Skin of body (tissue), 1 donor: ENCODE measurements at regions not wholly inside any gene's neighbourhood (a gene's known extent, or its start where the extent isn't known, plus 50 kb on each side); places are given as distances from the start of the nearest gene placed in this dataset.

ENCODE experiments used
- DNase-seq: peaks from one replicate; lab custom pipeline; 2025; lab: John Stamatoyannopoulos, UW

DNA sequence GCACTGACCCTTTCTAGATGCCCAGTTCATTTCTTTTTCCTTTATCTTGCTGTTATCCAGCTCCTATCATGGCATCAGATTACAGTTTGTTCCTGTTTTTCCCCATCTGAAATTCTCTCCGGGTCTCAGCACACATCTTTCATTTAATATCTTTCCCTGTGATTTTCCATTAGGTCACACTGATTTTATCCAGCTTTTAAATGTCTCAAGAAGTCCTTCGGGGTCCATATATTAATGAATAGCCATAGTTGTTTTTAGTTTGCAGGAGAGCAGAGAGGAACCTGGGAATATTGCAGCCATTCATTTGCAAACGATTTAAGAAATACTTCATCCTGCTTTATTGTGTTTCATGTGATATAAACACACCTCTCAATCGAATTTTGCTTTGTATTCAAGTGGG is 374.2 kb downstream of the TDRD15 start:
- peak; percentile 1 for DNase-seq

DNA sequence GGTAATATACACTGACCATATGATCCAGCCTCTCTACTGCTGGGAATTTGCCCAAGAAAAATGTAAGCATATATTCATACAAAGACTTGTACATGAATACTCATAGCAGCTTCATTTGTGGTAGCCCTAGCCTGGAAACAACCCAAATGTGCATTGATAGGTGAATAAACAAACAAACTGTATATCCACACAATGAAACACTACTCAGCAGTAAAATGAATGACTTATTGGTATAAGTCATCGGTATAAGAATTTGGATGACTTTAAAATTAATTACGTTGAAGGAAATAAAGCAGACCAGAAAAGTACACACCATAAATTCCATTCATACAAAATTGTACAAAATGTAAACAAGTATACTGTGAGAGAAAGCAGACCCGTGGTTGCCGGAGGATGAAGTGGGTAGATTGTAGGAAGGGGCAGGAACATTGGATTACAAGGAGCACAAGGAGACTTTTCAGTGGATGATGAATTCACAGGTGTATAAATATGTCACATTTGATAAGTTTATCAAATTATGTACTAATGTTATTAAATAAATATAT is 376.7 kb downstream of the TDRD15 start:
- no peak for DNase-seq

DNA sequence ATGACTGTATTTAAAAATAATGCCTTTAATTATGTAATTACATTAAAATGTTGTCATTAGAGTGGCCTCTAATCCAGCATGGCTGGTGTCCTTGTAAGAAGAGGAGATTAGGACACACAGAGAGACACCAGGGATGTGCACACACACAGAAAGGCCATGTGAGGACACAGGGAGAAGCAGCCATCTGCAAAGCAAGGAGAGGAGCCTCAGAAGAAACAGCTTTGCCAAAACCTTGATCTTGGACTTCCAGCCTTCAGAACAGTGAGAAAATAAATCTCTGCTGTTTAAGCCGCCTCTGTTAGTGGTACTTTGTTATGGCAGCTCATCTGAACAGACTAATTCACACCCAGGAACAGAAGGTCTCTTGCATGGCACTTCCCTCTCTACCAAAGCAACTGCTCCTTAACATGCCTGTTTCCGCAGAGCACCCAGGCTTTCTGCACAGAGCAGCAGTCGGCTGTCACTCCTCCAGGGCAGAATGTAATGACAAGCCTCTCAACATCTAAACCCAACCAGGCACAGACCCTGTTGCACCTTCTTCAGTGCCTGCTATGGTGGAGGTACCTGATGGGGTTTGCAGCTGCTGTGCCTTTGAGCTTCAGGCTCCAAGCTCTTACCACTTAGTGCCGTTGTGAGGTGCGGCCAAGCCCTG is 377.7 kb downstream of the TDRD15 start:
- no peak for DNase-seq

DNA sequence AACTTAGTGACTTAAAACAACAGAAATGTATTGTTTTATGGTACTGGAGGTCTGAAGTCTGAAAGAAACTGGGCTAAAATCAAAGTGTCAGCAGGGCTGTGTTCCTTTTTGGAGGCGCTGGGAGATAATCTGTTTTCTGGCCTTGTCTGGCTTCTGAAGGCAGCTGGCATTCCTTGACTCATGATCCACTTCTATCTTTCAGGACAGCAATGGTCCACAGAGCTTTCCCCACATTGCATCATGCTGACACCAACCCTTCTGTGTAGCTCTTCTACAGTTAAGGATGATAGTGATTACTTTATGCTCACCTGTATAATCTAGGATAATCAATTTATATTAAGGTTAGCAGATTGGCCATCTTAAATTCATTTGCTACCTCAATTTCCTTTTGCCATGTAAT is 392.1 kb downstream of the TDRD15 start:
- no peak for DNase-seq

DNA sequence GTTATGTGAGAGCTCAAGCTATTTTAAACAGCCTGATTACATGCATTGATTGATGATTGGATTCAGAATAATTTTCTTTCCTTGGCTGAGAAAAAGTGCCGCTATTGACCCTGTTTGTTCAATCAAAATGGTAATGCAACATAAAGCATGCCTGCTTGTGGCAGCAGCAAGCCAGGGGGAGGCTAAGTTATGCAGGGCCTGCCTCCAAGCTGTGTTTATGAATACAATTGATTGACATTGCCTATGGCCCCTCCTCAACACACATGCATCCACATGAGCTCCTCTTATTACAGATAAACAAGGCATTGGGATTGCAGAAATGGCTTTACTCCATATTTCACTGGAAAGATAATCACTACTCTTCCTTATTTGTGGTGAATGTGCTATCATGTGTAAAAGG is 395.6 kb downstream of the TDRD15 start:
- DNase-seq, result no peak

DNA sequence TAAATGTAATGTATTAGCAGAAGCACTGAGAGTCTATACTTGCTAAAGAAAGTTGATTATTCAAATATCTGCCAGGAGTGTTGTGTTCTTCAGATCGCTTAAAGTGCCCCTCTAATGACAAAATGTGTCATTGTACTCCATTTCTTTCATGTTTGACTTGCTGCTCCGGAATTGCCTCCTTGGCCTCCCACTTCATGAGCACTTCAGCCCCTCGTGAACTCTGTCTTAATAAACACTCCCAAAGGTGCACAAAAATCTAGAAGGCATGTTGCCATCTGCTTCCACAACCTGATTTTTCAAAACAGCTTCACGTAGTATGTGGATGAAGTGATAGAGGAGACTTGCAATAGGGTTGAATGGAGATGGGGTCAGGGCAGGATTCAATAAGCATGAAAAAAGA is 396.1 kb downstream of the TDRD15 start:
- DNase-seq, result no peak

DNA sequence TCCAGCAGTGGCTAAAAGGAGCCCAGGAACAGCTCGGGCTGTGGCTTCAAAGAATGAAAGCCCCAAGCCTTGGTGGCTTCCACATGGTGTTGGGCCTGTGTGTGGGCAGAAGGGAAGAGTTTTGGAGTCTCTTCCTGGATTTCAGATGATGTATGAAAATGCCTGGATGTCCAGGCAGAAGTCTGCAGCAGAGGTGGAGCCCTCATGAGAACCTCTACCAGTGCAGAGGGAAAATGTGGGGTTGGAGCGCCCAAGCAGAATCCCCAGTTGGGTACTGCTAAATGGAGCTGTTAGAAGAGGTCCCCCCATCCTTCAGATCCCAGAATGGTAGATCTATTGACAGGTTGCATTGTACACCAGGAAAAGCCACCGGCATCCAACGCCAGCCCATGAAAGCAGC is 412.1 kb downstream of the TDRD15 start:
- no peak for DNase-seq

DNA sequence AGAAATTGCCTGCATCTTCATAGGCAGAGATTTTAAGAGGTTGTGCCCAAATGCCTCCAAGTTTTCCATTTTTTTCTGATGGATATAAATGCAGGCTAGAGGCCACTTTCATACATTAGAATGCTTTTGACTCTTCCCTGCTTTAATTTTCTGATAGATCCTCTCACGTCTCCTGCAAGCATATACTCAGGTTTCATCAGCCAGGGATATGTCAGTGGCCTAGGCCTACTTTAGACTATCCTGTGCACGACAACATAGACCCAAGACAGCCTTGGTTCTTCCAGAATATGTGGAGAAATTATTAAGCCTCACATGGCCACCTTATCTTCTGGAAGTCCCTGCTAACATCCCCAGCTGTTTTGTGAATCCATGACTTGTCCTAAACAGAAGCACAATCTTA is 415.9 kb downstream of the TDRD15 start:
- no peak for DNase-seq

DNA sequence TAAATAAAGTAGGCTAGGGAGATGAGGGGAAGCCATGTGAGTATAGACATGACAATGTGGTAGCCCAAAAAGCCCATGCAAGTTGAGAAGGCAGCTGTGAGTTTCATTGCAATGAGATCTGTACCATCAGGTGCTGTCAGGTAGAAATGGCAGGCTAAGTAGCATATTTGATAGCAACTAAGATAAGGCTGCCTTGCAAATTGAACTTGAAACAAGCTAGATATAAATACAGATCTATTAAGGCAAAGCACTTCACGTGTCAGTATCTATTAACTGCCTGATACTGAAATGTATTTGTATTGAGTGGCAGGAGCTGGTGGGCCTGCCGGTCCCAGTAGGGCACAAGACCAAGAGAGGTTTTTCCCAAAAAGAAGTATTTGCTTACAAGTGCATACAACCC is 419.9 kb downstream of the TDRD15 start:
- no peak for DNase-seq

DNA sequence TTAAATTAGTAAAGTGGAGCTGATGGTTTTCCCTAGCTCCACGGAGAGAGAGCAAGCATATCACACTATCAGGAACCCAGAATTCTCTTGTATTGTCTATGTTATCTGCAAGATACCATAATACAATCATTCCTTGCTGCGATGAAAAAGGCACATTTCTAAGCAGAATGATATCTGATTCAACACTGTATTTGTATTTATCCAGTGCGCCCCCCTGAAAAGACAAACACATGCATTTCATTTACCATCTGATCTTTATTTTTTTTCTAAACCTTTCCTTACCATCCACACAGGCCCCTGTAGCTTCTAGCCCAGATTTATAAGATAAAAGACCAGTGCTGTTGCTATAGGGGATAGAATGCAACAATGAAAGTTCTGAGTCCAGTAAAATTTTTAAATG is 420.6 kb downstream of the TDRD15 start:
- no peak for DNase-seq

DNA sequence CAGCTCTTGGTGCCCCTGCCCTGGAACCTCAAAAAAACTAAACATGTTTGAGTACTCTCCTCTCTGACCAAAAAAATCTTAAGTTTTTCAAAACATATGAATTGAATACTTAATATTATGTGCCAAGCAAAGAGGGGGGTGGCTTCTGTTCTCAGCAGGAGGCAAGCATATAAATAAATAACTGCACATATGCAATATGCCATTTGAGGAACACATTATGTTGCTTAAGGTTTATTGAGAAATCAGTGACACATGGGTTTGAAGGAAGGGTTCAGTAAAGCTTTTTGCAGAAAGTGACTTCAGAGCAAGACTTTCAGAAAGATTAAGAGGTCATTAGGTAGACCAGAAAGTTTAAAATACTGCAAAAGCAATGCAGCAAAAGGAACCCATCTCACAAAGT is 429.2 kb downstream of the TDRD15 start:
- DNase-seq, result peak; percentile 36

DNA sequence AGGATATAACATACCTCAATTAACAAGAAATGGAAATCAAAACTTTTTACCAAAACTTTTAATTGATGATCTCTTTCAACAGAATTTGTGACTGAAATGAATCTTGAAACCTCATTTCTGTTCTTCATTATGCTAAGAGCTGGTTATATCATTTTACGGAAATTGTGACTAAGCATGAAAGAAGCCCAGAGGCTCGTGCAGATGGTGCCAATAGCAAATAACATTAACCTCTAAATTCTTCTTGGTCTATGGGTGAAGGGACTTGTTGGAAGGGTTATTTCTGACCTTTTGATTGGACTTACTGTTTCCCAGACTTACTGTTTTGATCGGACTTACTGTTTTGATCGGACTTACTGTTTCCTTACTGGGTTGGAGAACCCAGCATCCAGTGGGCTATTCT is 435.6 kb downstream of the TDRD15 start:
- DNase-seq, result no peak

DNA sequence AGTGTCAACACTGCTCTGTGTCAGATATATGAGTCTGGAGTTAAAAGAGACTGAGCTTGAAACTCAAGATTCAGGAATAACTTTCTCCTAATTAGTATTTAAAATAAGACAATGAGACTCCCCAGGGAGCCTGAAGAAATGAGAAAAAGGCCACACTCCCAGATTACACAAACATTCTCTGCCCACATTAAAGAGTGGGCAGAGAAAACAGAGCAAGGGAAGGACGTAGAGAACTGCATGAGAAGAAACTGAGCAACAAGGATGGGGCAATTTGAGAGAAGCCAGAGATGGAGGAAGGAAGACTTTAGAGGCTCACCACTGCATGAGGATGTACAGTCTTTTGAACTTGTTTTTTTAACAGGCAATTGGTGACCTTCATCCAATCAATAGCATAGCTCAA is 438.2 kb downstream of the TDRD15 start:
- no peak for DNase-seq

DNA sequence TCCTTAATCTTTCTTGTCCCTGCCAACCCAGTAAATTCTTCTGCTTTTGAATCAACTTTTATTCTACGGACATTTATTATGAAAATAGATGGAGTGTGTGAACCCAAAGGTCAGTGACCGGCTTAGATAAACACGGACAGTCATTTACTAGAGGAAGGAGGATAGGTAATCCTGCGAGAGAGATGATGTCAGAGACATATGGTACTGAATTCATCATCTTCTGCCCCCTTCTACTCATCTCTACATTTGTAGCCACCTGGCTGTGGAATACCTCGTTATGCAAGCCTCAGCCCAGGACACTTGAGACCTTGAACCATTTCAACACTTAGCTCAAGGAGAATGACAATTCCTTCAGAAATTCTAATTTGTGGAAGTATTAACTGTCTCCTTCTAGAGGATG is 443.6 kb downstream of the TDRD15 start:
- DNase-seq, result no peak

DNA sequence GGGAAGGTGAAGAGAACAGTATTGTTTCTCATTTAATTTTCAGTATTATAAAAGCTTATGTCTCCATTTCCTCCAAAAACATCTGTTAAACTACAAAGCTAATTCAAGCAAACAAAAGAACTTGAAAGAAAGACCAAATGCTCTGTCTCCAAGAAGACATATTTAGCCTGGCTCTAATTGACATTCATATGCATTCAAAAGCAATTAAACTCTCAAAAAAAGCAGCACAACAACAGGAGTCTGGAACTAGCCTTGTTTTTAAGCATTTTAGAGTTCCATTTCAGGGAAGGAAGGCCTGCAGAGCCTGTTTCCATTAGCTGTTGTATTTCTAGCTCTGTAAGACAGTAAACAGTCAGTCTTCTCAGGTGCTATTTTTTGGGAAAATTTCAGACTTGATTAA is 447.9 kb downstream of the TDRD15 start:
- peak; percentile 33 for DNase-seq

DNA sequence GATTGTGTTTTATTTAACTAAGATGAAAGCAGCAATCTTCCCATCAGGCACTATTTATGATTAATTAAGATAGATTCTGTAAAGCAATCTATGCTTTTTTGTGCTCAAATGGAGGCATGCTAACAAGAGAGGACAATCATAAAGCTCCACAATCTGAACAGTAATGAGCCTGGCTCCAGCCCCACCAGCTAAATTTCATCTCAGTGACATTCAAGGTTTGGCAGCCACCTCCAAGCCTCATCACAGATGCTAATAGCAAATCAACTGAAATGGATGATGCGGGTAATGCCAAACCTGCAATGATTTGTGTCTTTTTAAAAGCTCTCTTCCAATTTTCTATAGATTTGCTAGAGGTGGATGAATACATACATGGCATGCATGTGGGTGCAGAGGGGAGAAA is 456.6 kb downstream of the TDRD15 start:
- no peak for DNase-seq

DNA sequence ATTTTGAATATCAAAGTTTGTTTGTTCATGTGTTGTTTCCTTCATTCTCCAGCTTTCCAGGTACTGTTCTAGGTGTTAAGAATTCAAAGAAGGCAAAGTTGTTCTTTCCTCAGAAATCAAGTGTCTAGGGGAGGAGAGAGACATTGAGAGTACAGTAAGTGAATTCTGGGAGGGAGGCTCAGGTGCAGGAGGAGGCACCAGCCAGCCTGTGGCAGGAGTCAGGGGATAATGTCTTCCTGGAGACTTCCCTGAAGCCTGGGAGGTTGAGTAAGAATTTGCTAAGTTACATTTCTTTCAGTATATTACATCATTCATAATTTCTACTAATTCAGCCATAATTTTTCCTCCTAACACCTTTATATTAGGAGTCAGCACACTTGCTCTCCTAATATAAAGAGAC is 462.1 kb downstream of the TDRD15 start:
- DNase-seq, result no peak

DNA sequence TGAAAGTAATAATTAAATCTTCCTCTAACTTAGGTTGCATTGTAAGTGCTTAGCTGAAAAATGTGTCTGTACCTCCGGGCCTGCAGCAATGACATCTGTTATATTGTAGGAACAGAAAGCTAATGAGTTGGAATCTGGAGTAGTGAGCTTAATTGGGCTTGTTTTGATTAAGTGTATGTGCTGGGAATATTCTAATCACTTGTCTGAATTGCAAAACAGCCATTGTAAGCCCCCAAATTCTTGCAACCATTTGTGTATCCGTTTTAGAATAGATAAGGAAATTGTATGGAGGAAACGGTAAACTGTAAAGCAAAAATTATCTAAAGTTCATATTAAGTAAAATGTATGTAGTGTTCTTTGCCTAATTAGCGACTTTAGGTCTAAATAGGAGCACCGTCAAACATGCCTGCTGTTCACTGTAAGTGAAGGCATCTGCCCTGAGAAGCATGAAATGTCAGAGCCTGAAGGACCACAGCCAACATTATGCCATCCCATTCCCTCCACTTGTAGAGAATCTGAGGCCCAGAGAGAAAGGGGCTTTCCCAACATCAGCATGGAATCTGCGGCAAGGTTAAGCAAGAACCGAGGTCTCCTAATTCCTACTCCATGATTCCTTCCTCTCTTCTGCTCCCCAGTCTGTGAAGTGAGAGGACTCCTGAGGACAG is 466.4 kb downstream of the TDRD15 start:
- DNase-seq, result no peak

DNA sequence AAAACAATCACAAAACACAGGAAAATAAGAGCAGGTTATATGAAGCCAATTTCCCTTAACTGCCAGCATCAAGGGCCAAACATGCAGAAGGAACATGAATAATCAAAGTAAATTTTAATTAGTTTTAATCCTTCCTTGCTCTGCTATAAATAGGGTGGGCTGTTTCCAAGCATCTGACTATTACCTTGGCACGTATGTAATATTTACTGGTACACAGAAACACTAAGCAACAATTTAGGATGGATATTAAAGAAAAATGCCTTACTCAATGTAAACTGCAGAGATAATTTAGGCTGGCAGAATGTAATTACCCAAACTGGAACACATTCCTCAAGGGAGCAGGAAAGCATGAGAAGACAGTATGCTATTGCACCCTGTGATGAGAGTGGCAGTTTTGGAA is 468.2 kb downstream of the TDRD15 start:
- DNase-seq, result no peak

DNA sequence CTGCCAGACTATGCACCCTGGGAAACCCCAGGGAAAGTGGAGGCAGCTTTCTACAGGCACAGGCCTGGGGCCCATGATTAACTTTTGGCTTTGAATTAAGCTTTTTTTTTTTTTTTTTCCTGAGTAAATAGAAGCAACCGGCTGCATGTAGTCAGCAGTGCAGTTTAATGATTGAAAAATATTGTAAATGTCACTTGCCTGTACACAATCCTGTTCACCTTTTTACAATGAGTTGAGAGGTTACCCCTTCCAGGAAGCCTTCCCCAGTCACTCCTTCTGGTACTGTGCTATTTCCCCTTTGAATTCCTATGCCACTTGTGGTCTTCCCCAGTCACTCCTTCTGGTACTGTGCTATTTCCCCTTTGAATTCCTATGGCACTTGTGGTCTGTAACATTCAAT is 475.6 kb downstream of the TDRD15 start:
- DNase-seq, result no peak

DNA sequence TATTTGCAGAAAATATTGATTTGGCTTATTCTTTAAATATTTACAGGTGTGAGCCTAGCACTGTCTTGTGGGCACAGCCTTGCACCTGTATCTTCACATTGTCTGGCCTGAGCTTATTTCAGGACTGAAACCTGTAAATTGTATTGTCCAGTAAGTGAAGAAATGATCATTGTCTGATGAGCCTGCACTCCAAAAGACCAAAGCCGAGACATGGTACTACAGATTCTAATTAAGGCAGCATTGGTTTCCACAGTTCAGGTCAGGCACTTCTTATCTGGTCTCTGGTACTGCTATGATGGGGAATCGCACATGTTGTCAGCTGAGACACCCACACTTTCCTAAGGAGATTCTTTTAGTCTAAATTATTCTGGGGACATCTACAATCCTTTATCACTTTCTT is 479.0 kb downstream of the TDRD15 start:
- DNase-seq, result no peak

DNA sequence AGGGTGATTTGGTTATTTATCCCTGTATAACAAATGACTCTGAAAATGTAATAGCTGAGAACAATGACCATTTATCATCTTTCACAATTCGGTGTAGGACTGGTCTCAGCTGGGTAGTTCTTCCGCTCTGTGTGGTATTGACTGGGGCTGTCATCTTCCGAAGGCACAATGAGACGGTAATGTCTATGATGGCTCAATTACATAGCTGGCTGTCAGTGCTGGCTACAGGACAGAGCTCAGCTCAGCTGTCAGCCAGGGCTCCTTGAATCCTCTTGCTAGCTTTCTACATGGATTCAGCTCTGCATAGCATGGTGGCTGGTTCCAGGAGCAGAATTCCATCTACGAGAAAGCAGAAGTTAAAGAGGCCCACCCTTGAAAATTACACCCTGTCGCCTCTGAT is 483.8 kb downstream of the TDRD15 start:
- DNase-seq, result no peak

DNA sequence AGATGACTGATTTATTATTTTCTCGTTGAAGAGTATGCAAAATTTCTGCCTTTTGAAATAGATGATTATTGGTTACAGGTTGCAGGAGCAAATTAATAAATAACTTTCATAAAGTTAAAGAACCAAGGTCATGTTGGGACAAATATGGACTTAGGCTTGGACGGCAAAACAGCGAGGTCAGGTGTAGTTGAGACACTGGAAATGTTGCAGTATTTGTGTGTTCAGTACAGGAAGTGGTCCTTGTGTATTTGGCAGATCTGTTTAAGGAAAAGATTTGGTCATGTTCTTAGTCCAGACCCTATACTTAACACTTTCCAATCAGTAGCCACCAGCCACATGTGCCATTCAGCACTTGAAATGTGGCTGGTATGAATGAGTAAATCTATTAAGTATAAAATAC is 486.5 kb downstream of the TDRD15 start:
- DNase-seq, result no peak
